GM12875 (cell line): ENCODE measurements at regions not wholly inside any gene's neighbourhood (a gene's known extent, or its start where the extent isn't known, plus 50 kb on each side); places are given as distances from the start of the nearest gene placed in this dataset.
"Not testable (repeated sequence)": the region's sequence is repeated elsewhere in the genome, so short reads cannot be mapped to it uniquely, and the experiment has no call there.

Source experiments
- H3K4me3 ChIP-seq: one replicate; pipeline ENCODE4 v1.5.1; 2011; ENCODE audit warnings: low read depth, low read length, control low read depth
- CTCF ChIP-seq: IDR thresholded peaks from 2 replicates; pipeline ENCODE4 v1.5.1; 2011; ENCODE audit warnings: low read depth, mild to moderate bottlenecking, control low read depth, inconsistent platforms, low read length, moderate library complexity, borderline replicate concordance; ENCODE audit not compliant: insufficient read depth

GRCh38 chr3:34889641-34890040, 749.7 kb upstream of the ARPP21 start:
- no peak for TF ChIP-seq CTCF
- no peak overlapping the region for H3K4me3 ChIP-seq

DNA sequence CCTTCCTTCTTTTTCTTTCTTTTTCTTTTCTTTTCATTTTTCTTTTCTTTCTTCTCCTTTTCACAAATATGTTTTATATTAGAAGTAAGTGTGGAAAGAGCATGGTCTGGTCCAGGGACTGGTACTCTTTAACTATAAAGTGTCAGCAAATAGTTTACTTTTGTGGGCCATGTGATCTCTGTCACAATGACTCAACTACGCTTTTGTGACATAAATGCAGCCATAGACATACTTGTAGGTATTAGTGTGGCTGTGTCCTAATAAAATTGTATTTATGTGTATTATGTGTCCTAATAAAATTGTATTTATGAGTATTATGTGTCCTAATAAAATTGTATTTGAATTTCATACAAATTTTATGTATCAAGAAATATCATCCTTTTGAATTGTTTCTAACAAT, 749.1 kb upstream of the ARPP21 start:
- H3K4me3 ChIP-seq, result no peak overlapping the region
- TF ChIP-seq CTCF, result no peak

DNA sequence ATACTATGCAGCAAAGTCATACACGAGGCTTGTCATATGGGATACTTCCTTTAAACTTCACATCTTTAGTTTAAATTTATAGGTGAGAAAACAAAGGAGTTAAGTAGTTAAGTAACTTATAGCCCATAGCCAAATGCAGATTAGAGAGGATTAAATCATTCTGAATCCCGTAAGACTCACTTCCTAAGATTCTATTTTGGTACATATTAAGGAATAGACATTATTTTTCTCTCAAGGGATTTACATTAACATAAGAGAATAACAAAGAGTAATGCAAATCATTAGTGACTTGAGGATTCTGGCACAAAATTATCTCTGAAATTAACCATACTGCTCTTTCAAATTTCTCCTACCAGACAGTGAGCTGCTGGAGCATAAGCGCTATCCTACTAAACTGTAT, 747.4 kb upstream of the ARPP21 start:
- TF ChIP-seq CTCF, result no peak
- no peak overlapping the region for H3K4me3 ChIP-seq

DNA sequence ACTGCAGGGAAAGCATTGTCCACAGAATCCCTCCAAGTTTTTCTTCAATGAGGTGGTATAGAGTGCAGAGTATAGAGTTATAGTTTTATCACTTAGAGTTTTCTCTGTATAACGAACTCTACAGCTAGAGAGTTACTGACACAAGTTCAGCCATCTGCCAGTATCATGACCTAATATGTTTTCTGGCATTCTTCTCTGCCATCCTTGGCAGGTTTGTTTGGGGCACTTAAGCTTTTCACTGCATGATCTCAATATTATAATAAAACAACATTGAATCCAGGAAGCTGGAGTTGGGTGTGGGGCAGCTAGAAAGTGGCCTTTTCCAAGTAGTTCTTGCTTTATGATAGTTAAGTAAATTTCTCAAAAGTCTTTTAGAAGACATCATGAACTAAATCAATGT, 743.5 kb upstream of the ARPP21 start:
- no peak for TF ChIP-seq CTCF

GRCh38 chr3:34909679-34910078, 729.6 kb upstream of the ARPP21 start:
- H3K4me3 ChIP-seq, result not testable (repeated sequence)

More for the DNA sequence above, 743.5 kb upstream of the ARPP21 start:
- H3K4me3 ChIP-seq, result no peak overlapping the region

DNA sequence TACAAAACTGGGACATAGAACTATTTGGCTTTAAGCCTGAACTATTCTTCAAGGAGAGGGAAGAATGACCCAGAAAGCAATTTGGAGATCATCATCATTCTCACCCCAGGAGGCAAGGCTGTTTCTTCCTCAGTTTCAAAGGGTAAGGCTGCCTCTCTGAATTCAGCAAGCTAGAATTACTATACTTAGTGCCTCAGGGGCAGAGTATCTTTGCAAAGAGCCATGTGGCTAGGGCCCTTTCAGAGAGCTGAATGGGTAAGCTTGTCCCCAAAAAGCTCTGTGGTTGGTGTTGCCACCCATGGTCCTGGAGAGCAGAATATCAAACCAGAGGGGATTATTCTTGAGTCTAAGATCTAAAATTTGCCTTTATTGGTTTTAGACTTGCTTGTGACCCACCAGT, 720.3 kb upstream of the ARPP21 start:
- no peak for TF ChIP-seq CTCF
- H3K4me3 ChIP-seq, result no peak overlapping the region

- no peak overlapping the region for H3K4me3 ChIP-seq
- no peak for TF ChIP-seq CTCF
These were observed 718.5 kb upstream of the ARPP21 start for GRCh38 chr3:34920806-34921205.

GRCh38 chr3:34924961-34925360, 714.4 kb upstream of the ARPP21 start:
- TF ChIP-seq CTCF, result no peak
- no peak overlapping the region for H3K4me3 ChIP-seq
